HEK293 (cell line): ENCODE measurements at regions not wholly inside any gene's neighbourhood (a gene's known extent, or its start where the extent isn't known, plus 50 kb on each side); places are given as distances from the start of the nearest gene placed in this dataset.

ENCODE experiments used
- CTCF ChIA-PET: fragments of 350-600 bp; formaldehyde crosslinking; extraction: SDS; loops from one replicate; lab custom pipeline; 2021; ENCODE audit warnings: antibody characterized with exemption; lab: Yijun Ruan, JAX
- POLR2A ChIA-PET: fragments of 300-600 bp; formaldehyde crosslinking; extraction: SDS; loops from one replicate; lab custom pipeline; 2020; ENCODE audit warnings: antibody characterized with exemption, inconsistent platforms; lab: Yijun Ruan, JAX
- H3K27ac ChIP-seq: fragments of 200-500 bp; sonication (Bioruptor generic); 2 replicates; pipeline ENCODE4 v1.5.1; 2014; ENCODE audit warnings: low read depth, low read length, control low read depth, inconsistent platforms; ENCODE audit errors: extremely low read depth
- H3K36me3 ChIP-seq, 2 experiments: fragments of 200-500 bp in 1 of 2; sonication (Bioruptor generic) in 1 of 2; 1 replicate in 1 of 2; 2 replicates in 1 of 2; pipeline ENCODE4 v1.5.1; 2014 to 2017; ENCODE audit warnings: inconsistent platforms in 2 of 2, low read length in 2 of 2; ENCODE audit not compliant: control insufficient read depth in 2 of 2, insufficient read depth in 1 of 2
- H3K4me1 ChIP-seq: fragments of 200-500 bp; sonication (Bioruptor generic); 2 replicates; pipeline ENCODE4 v1.5.1; 2014; ENCODE audit warnings: mild to moderate bottlenecking, low read length, inconsistent platforms; ENCODE audit not compliant: control insufficient read depth, insufficient read depth
- H3K4me3 ChIP-seq: 2 replicates; pipeline ENCODE4 v1.5.1; 2011; ENCODE audit warnings: low read depth, mild to moderate bottlenecking, control low read depth, low read length, moderate library complexity
- H3K9me3 ChIP-seq: fragments of 200-500 bp; sonication (Bioruptor generic); 2 replicates; pipeline ENCODE4 v1.5.1; 2014; ENCODE audit warnings: low read depth, low read length, inconsistent platforms; ENCODE audit not compliant: control insufficient read depth, insufficient read depth
- GFI1B ChIP-seq: fragments of 450-650 bp; formaldehyde crosslinking; IDR thresholded peaks from 2 replicates; pipeline ENCODE4 v1.5.1; 2016; ENCODE audit warnings: missing biosample characterization, missing genetic modification characterization
- IKZF3 ChIP-seq: fragments of 450-650 bp; IDR thresholded peaks from 2 replicates; pipeline ENCODE4 v1.5.0; 2018; ENCODE audit warnings: missing biosample characterization, mild to moderate bottlenecking, missing genetic modification characterization, moderate library complexity
- KLF16 ChIP-seq: fragments of 450-650 bp; formaldehyde crosslinking; IDR thresholded peaks from 2 replicates; pipeline ENCODE4 v1.5.1; 2017; ENCODE audit warnings: missing biosample characterization, missing genetic modification characterization
- KLF7 ChIP-seq: fragments of 450-650 bp; formaldehyde crosslinking; IDR thresholded peaks from 2 replicates; pipeline ENCODE4 v1.5.1; 2016; ENCODE audit warnings: missing biosample characterization, missing genetic modification characterization, borderline replicate concordance
- YY1 ChIP-seq: fragments of 450-650 bp; formaldehyde crosslinking; IDR thresholded peaks from 2 replicates; pipeline ENCODE4 v1.5.1; 2018; ENCODE audit warnings: missing biosample characterization, missing genetic modification characterization
- ZBTB1 ChIP-seq: fragments of 450-650 bp; formaldehyde crosslinking; IDR thresholded peaks from 2 replicates; pipeline ENCODE4 v1.5.1; 2016; ENCODE audit warnings: missing biosample characterization, missing genetic modification characterization
- ZBTB21 ChIP-seq: fragments of 450-650 bp; formaldehyde crosslinking; IDR thresholded peaks from 2 replicates; pipeline ENCODE4 v1.5.1; 2017; ENCODE audit warnings: missing biosample characterization, missing genetic modification characterization
- ZFP41 ChIP-seq: fragments of 450-650 bp; formaldehyde crosslinking; IDR thresholded peaks from 2 replicates; pipeline ENCODE4 v1.5.1; 2016; ENCODE audit warnings: missing biosample characterization, missing genetic modification characterization, borderline replicate concordance
- ZFP69B ChIP-seq: fragments of 450-650 bp; formaldehyde crosslinking; IDR thresholded peaks from 2 replicates; pipeline ENCODE4 v1.5.1; 2016; ENCODE audit warnings: missing biosample characterization, missing genetic modification characterization
- ZNF10 ChIP-seq: fragments of 450-650 bp; formaldehyde crosslinking; IDR thresholded peaks from 2 replicates; pipeline ENCODE4 v1.5.1; 2017; ENCODE audit warnings: missing biosample characterization, missing genetic modification characterization
- ZNF23 ChIP-seq: fragments of 450-650 bp; formaldehyde crosslinking; IDR thresholded peaks from 2 replicates; pipeline ENCODE4 v1.5.1; 2016; ENCODE audit warnings: missing biosample characterization, missing genetic modification characterization, borderline replicate concordance
- ZNF423 ChIP-seq: fragments of 450-650 bp; formaldehyde crosslinking; IDR thresholded peaks from 2 replicates; pipeline ENCODE4 v1.5.1; 2016; ENCODE audit warnings: missing biosample characterization, missing genetic modification characterization
- ZNF585B ChIP-seq: fragments of 450-650 bp; formaldehyde crosslinking; IDR thresholded peaks from 2 replicates; pipeline ENCODE4 v1.5.1; 2016; ENCODE audit warnings: missing biosample characterization, missing genetic modification characterization
- ZNF654 ChIP-seq: fragments of 450-650 bp; formaldehyde crosslinking; IDR thresholded peaks from 2 replicates; pipeline ENCODE4 v1.5.1; 2016; ENCODE audit warnings: low read depth, missing biosample characterization, missing genetic modification characterization
- ZNF677 ChIP-seq: fragments of 450-650 bp; IDR thresholded peaks from 2 replicates; pipeline ENCODE4 v1.5.0; 2018; ENCODE audit warnings: missing biosample characterization, mild to moderate bottlenecking, missing genetic modification characterization, moderate library complexity
- ZXDB ChIP-seq: fragments of 450-650 bp; formaldehyde crosslinking; IDR thresholded peaks from 2 replicates; pipeline ENCODE4 v1.5.1; 2016; ENCODE audit warnings: missing biosample characterization, missing genetic modification characterization
- TF ChIP-seq, protein P1 (sequence below): fragments of 450-650 bp; formaldehyde crosslinking; conservative IDR thresholded peaks from 2 replicates; pipeline ENCODE4 v1.5.1; 2016; ENCODE audit warnings: low read depth, missing biosample characterization, missing genetic modification characterization
- TF ChIP-seq, protein P2 (sequence below): fragments of 450-650 bp; formaldehyde crosslinking; IDR thresholded peaks from 2 replicates; pipeline ENCODE4 v1.5.1; 2016; ENCODE audit warnings: missing biosample characterization, missing genetic modification characterization, borderline replicate concordance
- TF ChIP-seq, protein P3 (sequence below): fragments of 450-650 bp; formaldehyde crosslinking; IDR thresholded peaks from 2 replicates; pipeline ENCODE4 v1.5.1; 2016; ENCODE audit warnings: missing biosample characterization, missing genetic modification characterization

DNA sequence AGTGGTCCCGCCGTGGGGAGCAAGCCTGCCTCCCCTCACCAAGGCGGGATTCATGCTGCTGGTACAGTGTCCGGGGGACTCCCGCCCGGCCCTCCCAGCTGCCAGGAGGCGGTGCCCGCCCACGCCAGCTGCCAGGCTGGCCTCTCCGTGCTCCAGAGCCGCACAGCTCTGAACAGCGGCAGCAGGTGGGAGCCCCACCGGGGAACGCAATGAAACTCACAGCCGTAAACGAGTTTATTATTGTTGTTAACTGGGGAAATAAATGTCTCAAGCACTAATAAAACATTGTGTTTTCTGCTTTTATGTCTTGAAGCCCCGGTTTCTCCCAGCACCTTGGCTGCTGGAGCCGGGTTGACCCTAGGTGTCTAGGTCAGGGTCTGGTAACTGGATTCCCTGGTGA lies 317.7 kb upstream of the TLE3 start (continued):
- TF ChIP-seq ZNF423 (tag by site-specific recombination) (peak; percentile 68), ZNF23 (tag by site-specific recombination) (no peak), GFI1B (no peak)

DNA sequence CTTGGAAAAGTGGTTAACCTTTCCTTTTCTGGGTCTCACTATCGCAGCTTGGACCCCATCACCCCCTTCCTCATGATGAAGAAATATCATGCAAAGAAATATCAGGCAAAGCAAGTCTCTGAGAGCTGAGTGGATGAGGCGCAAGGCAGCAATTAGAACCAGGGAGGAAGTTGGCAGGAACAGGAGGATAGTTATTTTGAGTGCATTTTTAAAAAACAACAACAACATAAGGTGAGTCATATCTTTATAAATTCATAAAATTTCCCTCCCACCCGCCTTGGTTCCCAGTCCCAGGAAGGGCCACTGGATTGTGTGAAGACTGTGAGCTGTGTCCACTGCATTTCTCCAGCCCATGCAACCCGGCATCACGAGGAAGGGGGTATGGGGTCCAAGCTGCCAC lies 316.9 kb upstream of the TLE3 start:
- TF ChIP-seq ZBTB21 (tag by site-specific recombination) (no peak), IKZF3 (tag by site-specific recombination) (no peak), ZBTB1 (no peak), ZNF677 (tag by site-specific recombination) (no peak), ZXDB (tag by site-specific recombination) (no peak), ZNF585B (no peak), YY1 (tag by site-specific recombination) (no peak)
- TF ChIP-seq, protein P1, sequence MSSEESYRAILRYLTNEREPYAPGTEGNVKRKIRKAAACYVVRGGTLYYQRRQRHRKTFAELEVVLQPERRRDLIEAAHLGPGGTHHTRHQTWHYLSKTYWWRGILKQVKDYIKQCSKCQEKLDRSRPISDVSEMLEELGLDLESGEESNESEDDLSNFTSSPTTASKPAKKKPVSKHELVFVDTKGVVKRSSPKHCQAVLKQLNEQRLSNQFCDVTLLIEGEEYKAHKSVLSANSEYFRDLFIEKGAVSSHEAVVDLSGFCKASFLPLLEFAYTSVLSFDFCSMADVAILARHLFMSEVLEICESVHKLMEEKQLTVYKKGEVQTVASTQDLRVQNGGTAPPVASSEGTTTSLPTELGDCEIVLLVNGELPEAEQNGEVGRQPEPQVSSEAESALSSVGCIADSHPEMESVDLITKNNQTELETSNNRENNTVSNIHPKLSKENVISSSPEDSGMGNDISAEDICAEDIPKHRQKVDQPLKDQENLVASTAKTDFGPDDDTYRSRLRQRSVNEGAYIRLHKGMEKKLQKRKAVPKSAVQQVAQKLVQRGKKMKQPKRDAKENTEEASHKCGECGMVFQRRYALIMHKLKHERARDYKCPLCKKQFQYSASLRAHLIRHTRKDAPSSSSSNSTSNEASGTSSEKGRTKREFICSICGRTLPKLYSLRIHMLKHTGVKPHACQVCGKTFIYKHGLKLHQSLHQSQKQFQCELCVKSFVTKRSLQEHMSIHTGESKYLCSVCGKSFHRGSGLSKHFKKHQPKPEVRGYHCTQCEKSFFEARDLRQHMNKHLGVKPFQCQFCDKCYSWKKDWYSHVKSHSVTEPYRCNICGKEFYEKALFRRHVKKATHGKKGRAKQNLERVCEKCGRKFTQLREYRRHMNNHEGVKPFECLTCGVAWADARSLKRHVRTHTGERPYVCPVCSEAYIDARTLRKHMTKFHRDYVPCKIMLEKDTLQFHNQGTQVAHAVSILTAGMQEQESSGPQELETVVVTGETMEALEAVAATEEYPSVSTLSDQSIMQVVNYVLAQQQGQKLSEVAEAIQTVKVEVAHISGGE (tag by site-specific recombination) = no peak
- CTCF ChIA-PET = interaction anchor here (1.4 kb wide), 1 partner anchor 74 kb away, joined by 3 read pairs; no protein-coding TSS in a partner anchor
- Histone ChIP-seq H3K4me1 (no peaks in the 10 kb centered on the region; the same call in 1 of the 2 replicates), H3K27ac (no peak overlapping the region), H3K36me3 (no peaks in the 10 kb centered on the region), H3K4me3 (no peak overlapping the region), H3K9me3 (no peaks in the 10 kb centered on the region)
- POLR2A ChIA-PET = no interaction called here

DNA sequence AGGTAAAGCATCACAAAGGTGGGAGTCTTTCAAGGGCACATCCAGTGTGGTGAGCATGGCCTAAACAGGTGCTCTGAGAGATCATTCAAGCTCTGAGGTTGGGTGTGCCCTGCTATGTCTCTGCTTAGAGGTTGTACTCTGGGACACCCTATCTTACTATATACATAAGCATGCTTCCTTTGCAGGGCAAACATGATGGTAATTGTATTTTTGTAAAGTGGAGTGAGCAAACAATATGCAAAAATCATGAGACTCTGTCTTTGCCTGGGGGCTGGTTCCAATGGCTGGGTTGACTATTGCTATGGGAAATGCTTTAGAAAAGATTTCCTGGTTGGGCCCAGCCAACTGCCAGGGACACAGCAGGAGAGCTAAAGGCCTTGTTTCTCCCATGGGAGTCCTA lies 315.1 kb upstream of the TLE3 start:
- Histone ChIP-seq H3K4me3 (no peak overlapping the region), H3K36me3 (no peaks in the 10 kb centered on the region), H3K27ac (no peak overlapping the region), H3K9me3 (no peaks in the 10 kb centered on the region)
- CTCF ChIA-PET = no interaction called here
- POLR2A ChIA-PET = no interaction called here
- TF ChIP-seq, protein P2, sequence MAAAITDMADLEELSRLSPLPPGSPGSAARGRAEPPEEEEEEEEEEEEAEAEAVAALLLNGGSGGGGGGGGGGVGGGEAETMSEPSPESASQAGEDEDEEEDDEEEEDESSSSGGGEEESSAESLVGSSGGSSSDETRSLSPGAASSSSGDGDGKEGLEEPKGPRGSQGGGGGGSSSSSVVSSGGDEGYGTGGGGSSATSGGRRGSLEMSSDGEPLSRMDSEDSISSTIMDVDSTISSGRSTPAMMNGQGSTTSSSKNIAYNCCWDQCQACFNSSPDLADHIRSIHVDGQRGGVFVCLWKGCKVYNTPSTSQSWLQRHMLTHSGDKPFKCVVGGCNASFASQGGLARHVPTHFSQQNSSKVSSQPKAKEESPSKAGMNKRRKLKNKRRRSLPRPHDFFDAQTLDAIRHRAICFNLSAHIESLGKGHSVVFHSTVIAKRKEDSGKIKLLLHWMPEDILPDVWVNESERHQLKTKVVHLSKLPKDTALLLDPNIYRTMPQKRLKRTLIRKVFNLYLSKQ = no peak
- no peak for TF ChIP-seq ZFP41 (tag by site-specific recombination)
- TF ChIP-seq ZFP69B (tag by site-specific recombination) = no peak
- TF ChIP-seq, protein P3, sequence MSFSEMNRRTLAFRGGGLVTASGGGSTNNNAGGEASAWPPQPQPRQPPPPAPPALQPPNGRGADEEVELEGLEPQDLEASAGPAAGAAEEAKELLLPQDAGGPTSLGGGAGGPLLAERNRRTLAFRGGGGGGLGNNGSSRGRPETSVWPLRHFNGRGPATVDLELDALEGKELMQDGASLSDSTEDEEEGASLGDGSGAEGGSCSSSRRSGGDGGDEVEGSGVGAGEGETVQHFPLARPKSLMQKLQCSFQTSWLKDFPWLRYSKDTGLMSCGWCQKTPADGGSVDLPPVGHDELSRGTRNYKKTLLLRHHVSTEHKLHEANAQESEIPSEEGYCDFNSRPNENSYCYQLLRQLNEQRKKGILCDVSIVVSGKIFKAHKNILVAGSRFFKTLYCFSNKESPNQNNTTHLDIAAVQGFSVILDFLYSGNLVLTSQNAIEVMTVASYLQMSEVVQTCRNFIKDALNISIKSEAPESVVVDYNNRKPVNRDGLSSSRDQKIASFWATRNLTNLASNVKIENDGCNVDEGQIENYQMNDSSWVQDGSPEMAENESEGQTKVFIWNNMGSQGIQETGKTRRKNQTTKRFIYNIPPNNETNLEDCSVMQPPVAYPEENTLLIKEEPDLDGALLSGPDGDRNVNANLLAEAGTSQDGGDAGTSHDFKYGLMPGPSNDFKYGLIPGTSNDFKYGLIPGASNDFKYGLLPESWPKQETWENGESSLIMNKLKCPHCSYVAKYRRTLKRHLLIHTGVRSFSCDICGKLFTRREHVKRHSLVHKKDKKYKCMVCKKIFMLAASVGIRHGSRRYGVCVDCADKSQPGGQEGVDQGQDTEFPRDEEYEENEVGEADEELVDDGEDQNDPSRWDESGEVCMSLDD (tag by site-specific recombination) = no peak
- no peak for TF ChIP-seq ZNF654 (tag by site-specific recombination)
- TF ChIP-seq KLF7 (tag by site-specific recombination) = no peak
- TF ChIP-seq ZNF10 (tag by site-specific recombination) = no peak
- no peak for TF ChIP-seq KLF16 (tag by site-specific recombination)
- TF ChIP-seq, all 188 proteins: peak for 0
- no peaks in the 10 kb centered on the region; the same call in 1 of the 2 replicates for H3K4me1 ChIP-seq
